Endothelial cell of umbilical vein (primary cell): ENCODE measurements at regions not wholly inside any gene's neighbourhood (a gene's known extent, or its start where the extent isn't known, plus 50 kb on each side); places are given as distances from the start of the nearest gene placed in this dataset.

Source experiments
- BruUV-seq: library from RNA; stranded (reverse); fragments of 400-500 nt; replicated peaks from 2 replicates; lab custom pipeline; 2021; lab: Mats Ljungman, UMichigan
- CTCF ChIA-PET: fragments of 300-600, 350-600 bp; sonication (Branson Sonifier 250); formaldehyde crosslinking; loops from one replicate; lab custom pipeline; 2021; ENCODE audit warnings: antibody characterized with exemption, inconsistent platforms; lab: Charles Lee
- POLR2A ChIA-PET: fragments of 300-600, 350-600 bp; sonication (Branson Sonifier 250); formaldehyde crosslinking; loops from one replicate; lab custom pipeline; 2021; ENCODE audit warnings: antibody characterized with exemption, inconsistent platforms; lab: Charles Lee
- DNase-seq: peaks from one replicate; pipeline ENCODE4 v3.0.0-alpha.2; 2011; ENCODE audit warnings: low read depth, low spot score
- FAIRE-seq: peaks from 2 replicates; lab custom pipeline; 2011; peaks lifted over from hg19 to GRCh38; lab: Jason Lieb, UNC
- H2AFZ ChIP-seq: 2 replicates; pipeline ENCODE4 v1.6.0; 2012; ENCODE audit warnings: low read depth, low read length, control low read depth, inconsistent platforms
- H3K27ac ChIP-seq: 2 replicates; pipeline ENCODE4 v1.5.1; 2011; ENCODE audit warnings: low read depth, mild to moderate bottlenecking, control low read depth, low read length, moderate library complexity; ENCODE audit not compliant: insufficient read depth
- H3K27me3 ChIP-seq, 2 experiments: 2 replicates each; pipeline versions ENCODE4 v1.6.0 to v1.6.1; 2011; ENCODE audit warnings: low read length in 2 of 2, mixed read lengths in 1 of 2; ENCODE audit not compliant: control insufficient read depth in 2 of 2, insufficient read depth in 2 of 2
- H3K36me3 ChIP-seq, 2 experiments: 2 replicates in 1 of 2; 3 replicates in 1 of 2; pipeline ENCODE4 v1.5.1; 2011; ENCODE audit warnings: low read length in 2 of 2, mild to moderate bottlenecking in 1 of 2, moderate library complexity in 1 of 2; ENCODE audit not compliant: control insufficient read depth in 2 of 2, insufficient read depth in 2 of 2; ENCODE audit errors: extremely low read depth in 1 of 2
- H3K4me1 ChIP-seq: 3 replicates; pipeline ENCODE4 v1.5.1; 2011; ENCODE audit warnings: mild to moderate bottlenecking, low read length; ENCODE audit not compliant: control insufficient read depth, insufficient read depth; ENCODE audit errors: extremely low read depth
- H3K4me2 ChIP-seq: 2 replicates; pipeline ENCODE4 v1.6.1; 2011; ENCODE audit warnings: low read length, control low read depth, mixed read lengths; ENCODE audit not compliant: insufficient read depth
- H3K4me3 ChIP-seq, 3 experiments: fragments of 200-600 bp in 1 of 3; sonication (generic), shearing (Covaris generic) in 1 of 3; replicated peaks in 1 of 3; 2 replicates each; pipeline ENCODE4 v1.5.1; 2011 to 2016; ENCODE audit warnings: control low read depth in 3 of 3, low read length in 3 of 3, mild to moderate bottlenecking in 2 of 3, inconsistent platforms in 1 of 3, low read depth in 1 of 3, moderate library complexity in 1 of 3; ENCODE audit not compliant: insufficient read depth in 1 of 3
- H3K79me2 ChIP-seq: 2 replicates; pipeline ENCODE4 v1.6.0; 2012; ENCODE audit warnings: low read length, inconsistent platforms; ENCODE audit not compliant: control insufficient read depth, insufficient read depth
- H3K9ac ChIP-seq: replicated peaks from 2 replicates; pipeline ENCODE3; 2011; ENCODE audit warnings: low read length, control low read depth; ENCODE audit not compliant: insufficient read depth; ENCODE audit errors: extremely low read depth
- H3K9me1 ChIP-seq: replicated peaks from 3 replicates; pipeline ENCODE4 v1.6.0; 2011; ENCODE audit warnings: mild to moderate bottlenecking, low read length; ENCODE audit not compliant: control insufficient read depth, insufficient read depth; ENCODE audit errors: extremely low read depth
- H3K9me3 ChIP-seq: replicated peaks from 2 replicates; pipeline ENCODE4 v1.5.1; 2012; ENCODE audit warnings: low read length, inconsistent platforms; ENCODE audit not compliant: control insufficient read depth, insufficient read depth
- H4K20me1 ChIP-seq: replicated peaks from 2 replicates; pipeline ENCODE3; 2011; ENCODE audit warnings: mild to moderate bottlenecking, low read length; ENCODE audit not compliant: control insufficient read depth, insufficient read depth; ENCODE audit errors: extremely low read depth
- CTCF ChIP-seq, 2 donors: IDR thresholded peaks; 1 replicate in 1 of 2; 2 replicates in 1 of 2; pipeline ENCODE4 v1.5.1; 2011; ENCODE audit warnings: low read length in 2 of 2, mild to moderate bottlenecking in 2 of 2, moderate library complexity in 2 of 2, control low read depth in 1 of 2, inconsistent platforms in 1 of 2, low read depth in 1 of 2; ENCODE audit not compliant: insufficient read depth in 1 of 2; ENCODE audit errors: extremely low read depth in 1 of 2
- EZH2 ChIP-seq: IDR thresholded peaks from 2 replicates; pipeline ENCODE4 v1.6.1; 2012; ENCODE audit warnings: borderline replicate concordance, low read depth, mild to moderate bottlenecking, moderate library complexity, low read length, inconsistent platforms; ENCODE audit not compliant: severe bottlenecking
- FOS ChIP-seq: IDR thresholded peaks from 2 replicates; pipeline ENCODE4 v1.6.1; 2011; ENCODE audit warnings: mild to moderate bottlenecking, low read length, moderate library complexity, borderline replicate concordance; ENCODE audit not compliant: insufficient read depth
- GATA2 ChIP-seq: IDR thresholded peaks from 2 replicates; pipeline ENCODE4 v1.7.0; 2011; ENCODE audit warnings: low read depth, mild to moderate bottlenecking, moderate library complexity, mixed read lengths, low read length; ENCODE audit not compliant: insufficient read length, insufficient read depth
- JUN ChIP-seq: IDR thresholded peaks from 2 replicates; pipeline ENCODE4 v1.6.1; 2011; ENCODE audit warnings: borderline replicate concordance, low read depth; ENCODE audit not compliant: insufficient read length, insufficient read depth
- MAX ChIP-seq: IDR thresholded peaks from 2 replicates; pipeline ENCODE4 v1.6.1; 2011; ENCODE audit not compliant: insufficient read depth, insufficient read length
- MYC ChIP-seq: IDR thresholded peaks from one replicate; pipeline ENCODE4 v1.6.1; 2011; ENCODE audit warnings: mild to moderate bottlenecking, low read depth, low read length
- POLR2A ChIP-seq: IDR thresholded peaks from 2 replicates; pipeline ENCODE4 v1.6.1; 2012; ENCODE audit warnings: low read depth, mild to moderate bottlenecking, control low read depth, low read length
- POLR2AphosphoS5 ChIP-seq: IDR thresholded peaks from 2 replicates; pipeline ENCODE4 v1.6.1; 2012; ENCODE audit warnings: low read depth, mild to moderate bottlenecking, control low read depth, low read length, moderate library complexity; ENCODE audit not compliant: insufficient read depth
- dilution Hi-C: fragments of 300-500 bp; cut with MboI; formaldehyde crosslinking; loops from one replicate; pipeline ENCODE4 v1.15.0; 2019; ENCODE audit warnings: low sequenced_read_pairs; ENCODE audit not compliant: extremely low pct_ligation_motif_present
- intact Hi-C: fragments of 100-400 bp; cut with micrococcal nuclease; formaldehyde crosslinking; loops from one replicate; pipeline ENCODE4 v1.10.0; 2022

- H3K4me1 ChIP-seq, result no peaks in the 10 kb centered on the region
- no peak for FAIRE-seq
- no peaks in the 10 kb centered on the region for H3K9me1 ChIP-seq
- dilution Hi-C loops (no loop called here), intact Hi-C loops (no loop called here)
- DNase-seq, result no peak
- no peak overlapping the region for H3K4me2 ChIP-seq
- H2AFZ ChIP-seq, result no peak overlapping the region
- ChIA-PET POLR2A (no interaction called here), CTCF (no interaction called here)
- H4K20me1 ChIP-seq, result no peaks in the 10 kb centered on the region
- no peak for TF ChIP-seq MAX
- no peak for TF ChIP-seq JUN
- no peak for TF ChIP-seq FOS
- TF ChIP-seq GATA2, result no peak
- no peak for TF ChIP-seq CTCF (IDR thresholded peaks at IDR 0.05; ENCODE audit: extremely low read depth in 1 of 2, insufficient read depth in 1 of 2, low read depth in 1 of 2, low read length in 2 of 2)
- TF ChIP-seq POLR2AphosphoS5, result no peak
- TF ChIP-seq POLR2A, result no peak
- no peak for TF ChIP-seq EZH2
- no peak for TF ChIP-seq MYC
- H3K27ac ChIP-seq, result no peak overlapping the region
- no peak overlapping the region for H3K9ac ChIP-seq
- no peak overlapping the region for H3K4me3 ChIP-seq
- no TSS peak for BruUV-seq
- H3K9me3 ChIP-seq, result no peaks in the 10 kb centered on the region
- no peaks in the 10 kb centered on the region for H3K79me2 ChIP-seq
- no peaks in the 10 kb centered on the region for H3K36me3 ChIP-seq
- no peaks in the 10 kb centered on the region for H3K27me3 ChIP-seq
Measured at GRCh38 chrX:88558421-88558820, 188.6 kb upstream of the CPXCR1 start.
